ENCODE measurements at regions not wholly inside any gene's neighbourhood (a gene's known extent, or its start where the extent isn't known, plus 50 kb on each side); places are given as distances from the start of the nearest gene placed in this dataset.

- DNase-seq (ENCODE audit: low read depth, low spot score): no peak
- no peak overlapping the region for H3K4me3 ChIP-seq (ENCODE audit: low read length)
Measured at GRCh38 chr9:16181539-16181938, 628.7 kb downstream of the CCDC171 start.

- no peak for DNase-seq (ENCODE audit: low read depth, low spot score)
- H3K4me3 ChIP-seq (ENCODE audit: low read length): no peak overlapping the region
Measured at GRCh38 chr9:16182784-16183183, 629.9 kb downstream of the CCDC171 start.

GRCh38 chr9:16184964-16185646 is 632.3 kb downstream of the CCDC171 start:
- no peak overlapping the region for H3K4me3 ChIP-seq (ENCODE audit: low read length)

GRCh38 chr9:16191191-16191590 is 638.3 kb downstream of the CCDC171 start:
- no peak overlapping the region for H3K4me3 ChIP-seq (ENCODE audit: low read length)
- DNase-seq (ENCODE audit: low read depth, low spot score): no peak

More at GRCh38 chr9:16184964-16185646, 632.3 kb downstream of the CCDC171 start:
- peak; percentile 23 for DNase-seq (ENCODE audit: low read depth, low spot score)

- DNase-seq (ENCODE audit: low read depth, low spot score): peak; percentile 40
- peak overlapping the region; percentile 25 for H3K4me3 ChIP-seq (ENCODE audit: low read length)
Measured at GRCh38 chr9:16191691-16192402, 639.0 kb downstream of the CCDC171 start.

GRCh38 chr9:16192403-16193017 is 639.7 kb downstream of the CCDC171 start:
- no peak overlapping the region for H3K4me3 ChIP-seq (ENCODE audit: low read length)
- no peak for DNase-seq (ENCODE audit: low read depth, low spot score)

- DNase-seq (ENCODE audit: low read depth, low spot score): no peak
- H3K4me3 ChIP-seq (ENCODE audit: low read length): no peak overlapping the region
Measured at GRCh38 chr9:16193066-16193465, 640.2 kb downstream of the CCDC171 start.

DNA sequence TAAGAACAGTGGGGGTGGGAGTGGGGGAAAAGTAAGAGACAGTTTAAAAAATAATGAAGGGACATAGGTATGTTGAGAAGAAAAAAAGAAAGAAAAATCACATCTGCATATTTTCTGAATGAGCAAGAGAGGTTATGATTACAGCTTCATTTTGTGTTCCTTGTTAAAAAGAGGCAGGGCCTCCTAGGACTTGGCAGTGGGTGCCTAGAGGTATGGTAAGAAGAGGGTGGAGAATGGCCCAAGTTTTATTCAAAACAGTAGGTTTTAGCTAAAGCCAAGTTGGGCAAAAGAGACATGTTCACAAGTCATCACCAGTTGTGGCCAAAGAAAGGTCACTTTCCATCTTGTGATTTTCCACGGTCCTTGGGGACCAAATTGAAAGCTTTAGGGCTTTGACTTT is 643.4 kb downstream of the CCDC171 start:
- no peak overlapping the region for H3K4me3 ChIP-seq (ENCODE audit: low read length)
- DNase-seq (ENCODE audit: low read depth, low spot score): no peak

- no peak overlapping the region for H3K4me3 ChIP-seq (ENCODE audit: low read length)
- DNase-seq (ENCODE audit: low read depth, low spot score): no peak
Measured at GRCh38 chr9:16197578-16198370, 644.9 kb downstream of the CCDC171 start.

DNA sequence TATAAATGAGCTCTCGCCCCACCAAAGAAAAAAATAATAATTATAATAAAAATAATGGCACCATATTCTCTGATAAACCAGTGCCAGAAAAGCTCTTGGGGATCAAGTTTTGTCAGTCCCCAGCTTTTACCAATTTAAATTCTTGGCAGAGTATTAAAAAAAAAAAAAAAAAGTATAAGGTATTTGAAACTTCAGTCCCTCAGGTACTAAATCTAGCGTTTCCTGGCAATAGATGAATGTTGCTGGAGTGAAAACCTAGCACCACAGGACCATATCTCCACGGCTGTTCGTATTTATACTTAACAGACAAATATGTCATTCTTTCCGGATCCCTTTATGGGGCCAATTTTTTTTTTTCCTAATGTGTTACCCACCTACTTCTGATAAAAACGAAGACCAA is 646.2 kb downstream of the CCDC171 start:
- no peak overlapping the region for H3K4me3 ChIP-seq (ENCODE audit: low read length)
- no peak for DNase-seq (ENCODE audit: low read depth, low spot score)

DNA sequence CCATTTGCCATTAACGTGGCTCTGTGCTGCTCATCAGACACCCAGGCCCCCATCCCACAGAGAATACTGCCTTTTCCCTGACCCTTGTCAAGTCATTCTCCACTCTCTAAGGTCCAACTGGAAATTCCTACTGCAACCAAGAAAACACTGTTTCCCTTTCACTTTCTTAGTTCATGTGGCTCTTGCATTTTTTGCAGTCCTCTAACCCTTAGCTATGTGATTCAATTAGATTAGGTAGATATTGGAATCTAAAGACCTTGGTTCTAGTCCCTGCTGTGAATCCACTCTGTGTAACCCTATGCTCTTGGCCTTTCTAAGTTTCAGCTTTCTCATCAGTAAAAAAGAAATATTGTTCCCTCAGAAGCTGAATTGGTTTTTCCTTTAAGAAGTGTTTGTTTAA is 649.4 kb downstream of the CCDC171 start:
- no peak overlapping the region for H3K4me3 ChIP-seq (ENCODE audit: low read length)
- DNase-seq (ENCODE audit: low read depth, low spot score): no peak

DNA sequence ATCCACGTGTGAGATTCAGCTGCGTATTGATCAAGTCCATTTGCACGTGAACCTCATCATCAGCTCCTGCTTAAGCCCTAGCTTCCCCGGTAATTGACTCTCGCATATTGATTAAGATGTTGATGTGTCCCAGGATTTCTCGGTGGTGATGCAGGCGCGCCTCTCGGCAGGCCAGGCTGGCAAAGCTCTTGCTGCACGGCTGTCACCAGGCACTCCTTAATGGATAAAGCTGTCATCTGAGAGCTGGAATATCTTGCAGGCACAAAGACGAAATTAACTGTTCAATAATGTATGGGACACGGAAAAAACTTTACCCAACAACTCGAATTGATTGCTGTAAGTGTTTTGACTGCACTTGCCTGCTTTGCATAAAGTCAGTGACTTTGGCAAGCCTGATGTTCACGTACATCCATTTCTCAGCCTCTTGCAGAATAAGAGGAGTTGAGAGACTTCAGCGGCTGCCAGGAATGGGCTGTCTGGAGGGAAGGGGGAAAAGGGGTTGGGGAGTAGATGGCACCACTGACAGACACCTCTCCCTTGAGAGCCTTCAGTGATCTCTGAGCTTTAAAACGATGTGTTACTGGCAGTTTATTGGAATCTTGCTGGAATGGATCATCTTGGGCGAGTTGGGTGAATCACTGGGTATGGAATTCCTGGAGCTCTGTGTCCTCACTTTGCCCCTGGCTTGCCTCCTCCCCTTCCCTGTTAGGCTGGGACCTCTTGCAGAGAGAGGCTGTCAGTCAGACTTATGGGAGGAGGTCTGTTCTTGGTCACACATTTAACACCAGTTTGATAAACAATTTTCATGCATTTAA is 650.3 kb downstream of the CCDC171 start:
- DNase-seq (ENCODE audit: low read depth, low spot score): no peak
- H3K4me3 ChIP-seq (ENCODE audit: low read length): no peak overlapping the region

- no peak for DNase-seq (ENCODE audit: low read depth, low spot score)
Measured at GRCh38 chr9:16203729-16204573, 651.1 kb downstream of the CCDC171 start.

GRCh38 chr9:16205455-16205854 is 652.6 kb downstream of the CCDC171 start:
- DNase-seq (ENCODE audit: low read depth, low spot score): no peak
- H3K4me3 ChIP-seq (ENCODE audit: low read length): no peak overlapping the region

More at GRCh38 chr9:16203729-16204573, 651.1 kb downstream of the CCDC171 start:
- no peak overlapping the region for H3K4me3 ChIP-seq (ENCODE audit: low read length)

GRCh38 chr9:16206518-16206917 is 653.7 kb downstream of the CCDC171 start:
- no peak for DNase-seq (ENCODE audit: low read depth, low spot score)
- no peak overlapping the region for H3K4me3 ChIP-seq (ENCODE audit: low read length)

DNA sequence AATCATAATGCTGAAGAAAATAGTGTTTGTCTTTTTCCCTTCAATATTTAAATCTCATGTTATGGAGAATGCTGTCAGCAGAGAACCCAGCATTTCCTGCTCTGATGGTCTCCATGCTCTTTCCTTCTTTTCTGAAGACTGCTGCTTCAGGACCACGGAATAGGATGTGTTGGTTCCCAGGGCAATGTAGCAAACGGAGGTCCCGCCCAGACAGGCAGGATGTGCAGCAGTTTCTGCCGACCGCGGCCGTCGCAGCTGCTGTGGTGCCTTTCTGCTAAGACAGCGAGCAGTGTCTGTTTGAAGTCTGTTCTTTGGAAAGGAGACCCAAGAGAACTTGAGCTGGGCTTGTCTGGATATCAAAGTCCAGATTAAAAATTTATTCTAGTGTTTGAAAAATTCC is 654.3 kb downstream of the CCDC171 start:
- peak; percentile 78 for DNase-seq (ENCODE audit: low read depth, low spot score)
- peak overlapping the region; percentile 22 for H3K4me3 ChIP-seq (ENCODE audit: low read length)

DNA sequence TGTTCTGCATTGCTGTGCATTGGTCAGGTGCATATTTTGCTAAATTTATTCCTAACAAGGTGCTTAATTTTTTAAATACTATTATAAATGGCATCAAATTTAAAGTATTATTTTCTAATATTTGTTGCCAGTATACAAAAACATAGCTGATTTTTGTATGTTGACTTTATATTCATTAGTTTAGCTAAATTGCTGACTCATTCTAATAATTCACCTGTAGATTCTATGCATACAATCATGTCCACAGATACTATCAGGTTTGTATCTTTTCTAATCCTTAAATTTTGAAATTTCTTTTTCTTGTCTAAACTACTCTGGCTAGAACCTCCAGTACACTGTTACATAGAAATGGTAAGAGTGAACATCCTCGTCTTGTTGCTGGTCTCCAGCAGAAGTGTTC is 657.6 kb downstream of the CCDC171 start:
- no peak for DNase-seq (ENCODE audit: low read depth, low spot score)
- no peak overlapping the region for H3K4me3 ChIP-seq (ENCODE audit: low read length)

GRCh38 chr9:16211946-16212345 is 658.5 kb downstream of the BNC2 start:
- DNase-seq (ENCODE audit: low read depth, low spot score): no peak
- H3K4me3 ChIP-seq (ENCODE audit: low read length): no peak overlapping the region

Measured in Jurkat, Clone E6-1 (cell line).